Neuronal stem cell (in vitro differentiated cells): ENCODE measurements at regions not wholly inside any gene's neighbourhood (a gene's known extent, or its start where the extent isn't known, plus 50 kb on each side); places are given as distances from the start of the nearest gene placed in this dataset.

Experiments used
- DNase-seq: peaks from one replicate; pipeline ENCODE4 v3.0.0-alpha.2; 2013; ENCODE audit warnings: low spot score
- H2AFZ ChIP-seq: one replicate; pipeline ENCODE4 v1.6.1; 2013; ENCODE audit warnings: mild to moderate bottlenecking, low read length, inconsistent platforms
- H2AK5ac ChIP-seq: 2 replicates; pipeline ENCODE4 v1.6.1; 2013; ENCODE audit warnings: low read depth, mild to moderate bottlenecking, inconsistent platforms, low read length, moderate library complexity, mixed read lengths
- H2BK120ac ChIP-seq: 2 replicates; pipeline ENCODE4 v1.6.1; 2013; ENCODE audit warnings: low read depth, mild to moderate bottlenecking, inconsistent platforms, low read length, moderate library complexity, mixed read lengths
- H2BK12ac ChIP-seq: one replicate; pipeline ENCODE4 v1.6.1; 2013; ENCODE audit warnings: low read length, inconsistent platforms
- H2BK15ac ChIP-seq: 2 replicates; pipeline ENCODE4 v1.6.1; 2013; ENCODE audit warnings: mild to moderate bottlenecking, low read length, inconsistent platforms, mixed read lengths
- H2BK5ac ChIP-seq: one replicate; pipeline ENCODE4 v1.6.1; 2013; ENCODE audit warnings: inconsistent platforms, mild to moderate bottlenecking, low read length, moderate library complexity
- H3K14ac ChIP-seq: one replicate; pipeline ENCODE4 v1.6.1; 2013; ENCODE audit warnings: low read length, inconsistent platforms
- H3K18ac ChIP-seq: 2 replicates; pipeline ENCODE4 v1.6.1; 2013; ENCODE audit warnings: low read length, inconsistent platforms
- H3K23ac ChIP-seq: 2 replicates; pipeline ENCODE4 v1.6.1; 2013; ENCODE audit warnings: low read depth, mild to moderate bottlenecking, mixed read lengths, low read length, inconsistent platforms; ENCODE audit not compliant: poor library complexity
- H3K27ac ChIP-seq: replicated peaks from 3 replicates; pipeline ENCODE4 v1.5.1; 2013; ENCODE audit warnings: low read length, inconsistent platforms
- H3K27me3 ChIP-seq, 3 experiments: 2 replicates each; pipeline ENCODE4 v1.6.1; 2013; ENCODE audit warnings: low read length in 3 of 3, mild to moderate bottlenecking in 2 of 3, inconsistent platforms in 1 of 3, low read depth in 1 of 3, mixed read lengths in 1 of 3, moderate library complexity in 1 of 3; ENCODE audit not compliant: control insufficient read depth in 3 of 3, insufficient read depth in 3 of 3
- H3K36me3 ChIP-seq, 2 donors: replicated peaks in 1 of 2; 2 replicates each; pipeline ENCODE4 v1.6.1; 2013; ENCODE audit warnings: low read length in 2 of 2; ENCODE audit not compliant: control insufficient read depth in 2 of 2, insufficient read depth in 2 of 2
- H3K4ac ChIP-seq: 2 replicates; pipeline ENCODE4 v1.6.1; 2013; ENCODE audit warnings: inconsistent platforms, mild to moderate bottlenecking, low read length, moderate library complexity
- H3K4me1 ChIP-seq, 2 donors: 1 replicate in 1 of 2; 2 replicates in 1 of 2; pipeline ENCODE4 v1.6.1; 2013; ENCODE audit warnings: low read length in 2 of 2, low read depth in 1 of 2; ENCODE audit not compliant: control insufficient read depth in 2 of 2, insufficient read depth in 1 of 2
- H3K4me2 ChIP-seq: one replicate; pipeline ENCODE4 v1.6.1; 2013; ENCODE audit warnings: mild to moderate bottlenecking, low read length, inconsistent platforms; ENCODE audit not compliant: insufficient read depth, poor library complexity, severe bottlenecking
- H3K4me3 ChIP-seq, 2 donors: 2 replicates each; pipeline ENCODE4 v1.5.1; 2013; ENCODE audit warnings: low read length in 2 of 2, mild to moderate bottlenecking in 2 of 2, inconsistent platforms in 1 of 2, moderate library complexity in 1 of 2
- H3K79me1 ChIP-seq: one replicate; pipeline ENCODE4 v1.6.1; 2013; ENCODE audit warnings: low read depth, mild to moderate bottlenecking, inconsistent platforms, low read length, moderate library complexity
- H3K9ac ChIP-seq: one replicate; pipeline ENCODE4 v1.6.1; 2013; ENCODE audit warnings: mild to moderate bottlenecking, low read depth, low read length, inconsistent platforms; ENCODE audit not compliant: poor library complexity
- H3K9me3 ChIP-seq, 2 donors: replicated peaks in 1 of 2; 2 replicates each; pipeline versions ENCODE3 to v1.6.1; 2013; ENCODE audit warnings: low read length in 2 of 2, mild to moderate bottlenecking in 2 of 2, inconsistent platforms in 1 of 2, low read depth in 1 of 2, mixed read lengths in 1 of 2, moderate library complexity in 1 of 2; ENCODE audit not compliant: control insufficient read depth in 2 of 2, insufficient read depth in 1 of 2
- H4K8ac ChIP-seq: one replicate; pipeline ENCODE4 v1.6.1; 2013; ENCODE audit warnings: low read depth, mild to moderate bottlenecking, inconsistent platforms, low read length, moderate library complexity
- H4K91ac ChIP-seq: one replicate; pipeline ENCODE4 v1.6.1; 2013; ENCODE audit warnings: low read length, low read depth, mild to moderate bottlenecking, inconsistent platforms; ENCODE audit not compliant: poor library complexity
- WGBS, 2 donors: extraction: QIAGEN DNeasy Blood & Tissue Kit; methylation state at CpG; one replicate each; pipeline ENCODE4 v1.1.7; 2013; ENCODE audit warnings: missing lambda C conversion rate in 2 of 2, mixed read lengths in 1 of 2; ENCODE audit not compliant: insufficient read length in 2 of 2, insufficient replicate concordance in 1 of 2; ENCODE audit errors: extremely low coverage in 2 of 2; 5-methylcytosine and 5-hydroxymethylcytosine counted together

DNA sequence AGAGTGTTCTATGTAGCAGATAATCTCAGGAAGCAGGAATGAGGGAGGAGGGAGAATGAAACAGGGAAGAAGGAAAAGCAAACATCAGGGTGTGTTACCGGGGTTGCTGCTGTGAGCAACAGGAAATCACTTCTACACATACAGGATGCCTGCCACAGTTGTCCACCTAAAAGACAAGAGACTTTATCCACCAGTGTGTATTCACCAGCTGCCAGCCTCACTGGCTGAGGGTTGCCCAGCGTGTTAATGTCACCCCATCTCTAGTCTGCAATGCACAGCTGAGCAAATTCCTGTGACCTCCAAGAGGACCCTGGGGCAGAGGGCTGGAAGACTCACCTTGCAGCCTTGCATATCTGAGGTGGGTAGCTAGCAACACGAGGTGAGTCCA is 183.7 kb downstream of the GPAM start:
- Histone ChIP-seq H2AK5ac (no peak overlapping the region), H3K9me3 (peaks cover 0 to 1% of the 10 kb centered on the region in 2 donors), H2BK5ac (no peak overlapping the region), H3K14ac (no peak overlapping the region), H3K36me3 (no peaks in the 10 kb centered on the region), H2BK120ac (no peak overlapping the region), H3K23ac (no peak overlapping the region), H3K4me3 (peak overlapping the region in 1 of 2 donors; percentile 8), H3K4me2 (no peak overlapping the region), H3K27ac (no peak overlapping the region), H3K4me1 (peaks cover 8 to 10% of the 10 kb centered on the region in 2 donors), H2AFZ (no peak overlapping the region), H3K9ac (no peak overlapping the region), H2BK12ac (no peak overlapping the region), H3K27me3 (no peaks in the 10 kb centered on the region), H4K8ac (no peak overlapping the region), H3K79me1 (no peaks in the 10 kb centered on the region), H2BK15ac (no peak overlapping the region), H3K4ac (no peak overlapping the region), H4K91ac (no peak overlapping the region), H3K18ac (no peak overlapping the region)
- no peak for DNase-seq
- no CpG with 5 or more reads among the region's 3 CpGs for WGBS, 2 donors

DNA sequence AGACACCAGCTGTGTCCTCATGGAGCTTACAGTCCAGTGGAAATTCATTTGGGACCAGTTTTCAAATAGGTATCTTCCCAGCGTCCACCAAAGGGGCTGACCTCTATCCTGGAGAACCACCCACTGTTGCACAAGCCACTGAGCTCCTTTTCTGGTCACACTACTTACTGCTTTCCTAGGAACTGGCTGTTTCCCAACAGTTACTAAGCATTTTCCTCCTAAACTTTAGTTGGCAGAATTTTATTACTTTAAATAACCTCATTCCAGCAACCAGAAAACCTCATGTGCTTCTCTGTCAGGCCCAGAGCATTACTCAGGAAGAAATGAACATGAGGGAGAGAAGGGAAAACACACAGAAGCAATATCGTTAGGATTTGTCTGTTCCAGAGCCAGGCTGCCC is 183.1 kb downstream of the GPAM start:
- no peak overlapping the region for H2BK15ac ChIP-seq
- H3K23ac ChIP-seq, result no peak overlapping the region
- H4K8ac ChIP-seq, result no peak overlapping the region
- no peak overlapping the region for H3K4ac ChIP-seq
- DNase-seq, result no peak
- no peak overlapping the region for H3K18ac ChIP-seq
- peaks cover 0 to 1% of the 10 kb centered on the region in 2 donors for H3K9me3 ChIP-seq
- no peak overlapping the region for H4K91ac ChIP-seq
- WGBS, 2 donors, result no CpG with 5 or more reads among the region's 2 CpGs
- no peak overlapping the region for H2BK120ac ChIP-seq
- H3K4me1 ChIP-seq, result peaks cover 8 to 10% of the 10 kb centered on the region in 2 donors
- no peak overlapping the region for H3K27ac ChIP-seq
- H3K79me1 ChIP-seq, result no peaks in the 10 kb centered on the region
- H3K27me3 ChIP-seq, result no peaks in the 10 kb centered on the region
- H3K14ac ChIP-seq, result no peak overlapping the region
- H2AK5ac ChIP-seq, result no peak overlapping the region
- no peak overlapping the region for H3K4me2 ChIP-seq
- no peak overlapping the region for H2BK5ac ChIP-seq
- H3K4me3 ChIP-seq, result no peak overlapping the region
- H3K36me3 ChIP-seq, result no peaks in the 10 kb centered on the region
- no peak overlapping the region for H2BK12ac ChIP-seq
- H2AFZ ChIP-seq, result no peak overlapping the region
- no peak overlapping the region for H3K9ac ChIP-seq

DNA sequence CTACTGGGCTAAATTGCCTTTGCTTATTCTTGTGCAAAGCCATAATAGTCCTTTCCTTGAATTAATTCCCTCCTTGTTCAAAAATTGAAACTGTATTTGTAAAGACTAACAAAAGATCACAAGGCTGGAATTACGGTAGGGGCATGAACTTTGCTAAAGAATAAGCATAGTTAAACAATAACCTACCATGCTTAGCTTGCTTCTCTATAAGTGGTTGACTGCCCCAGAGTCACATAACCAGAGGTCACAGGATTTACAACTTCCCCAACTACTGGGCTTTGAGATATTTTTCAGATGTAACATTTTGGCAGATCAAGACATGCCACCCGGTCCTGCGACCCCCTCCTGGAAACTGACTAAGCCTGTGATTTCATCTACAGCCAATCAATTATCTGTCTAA is 181.4 kb downstream of the GPAM start:
- no peak overlapping the region for H4K91ac ChIP-seq
- H2BK12ac ChIP-seq, result no peak overlapping the region
- H4K8ac ChIP-seq, result no peak overlapping the region
- H3K18ac ChIP-seq, result no peak overlapping the region
- H2BK15ac ChIP-seq, result no peak overlapping the region
- no peak overlapping the region for H2BK120ac ChIP-seq
- H3K36me3 ChIP-seq, result no peaks in the 10 kb centered on the region
- WGBS, 2 donors, result no CpG with 5 or more reads among the region's 3 CpGs
- no peak overlapping the region for H3K23ac ChIP-seq
- no peak overlapping the region for H2BK5ac ChIP-seq
- H3K9me3 ChIP-seq, result peaks cover 0 to 1% of the 10 kb centered on the region in 2 donors
- H3K4me1 ChIP-seq, result peaks cover 8 to 10% of the 10 kb centered on the region in 2 donors
- H3K4ac ChIP-seq, result no peak overlapping the region
- no peak for DNase-seq
- H3K4me3 ChIP-seq, result no peak overlapping the region
- H2AFZ ChIP-seq, result no peak overlapping the region
- H3K27ac ChIP-seq, result no peak overlapping the region
- no peak overlapping the region for H3K9ac ChIP-seq
- H3K4me2 ChIP-seq, result no peak overlapping the region
- no peak overlapping the region for H2AK5ac ChIP-seq
- H3K14ac ChIP-seq, result no peak overlapping the region
- no peaks in the 10 kb centered on the region for H3K79me1 ChIP-seq
- H3K27me3 ChIP-seq, result no peaks in the 10 kb centered on the region

DNA sequence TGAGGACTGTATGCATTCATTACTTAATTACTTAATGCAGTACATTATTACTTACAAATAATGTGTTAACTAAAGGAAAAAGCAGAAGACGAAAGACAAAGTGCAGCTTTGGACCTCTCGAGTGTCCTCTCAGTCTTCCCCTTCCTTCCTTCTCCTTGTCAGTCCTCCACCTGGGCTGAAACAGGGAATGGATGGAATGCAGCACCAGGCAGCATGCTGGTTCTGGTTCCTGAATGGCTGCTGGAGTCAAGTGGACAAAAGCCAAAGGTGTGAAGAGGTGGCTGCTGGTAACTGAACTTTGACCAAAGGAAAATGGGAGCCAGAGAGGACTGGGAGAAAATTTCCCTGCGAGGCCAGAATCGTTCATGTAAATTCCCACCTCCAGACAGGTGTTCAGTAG is 179.5 kb downstream of the GPAM start:
- H2BK12ac ChIP-seq, result no peak overlapping the region
- no peaks in the 10 kb centered on the region for H3K27me3 ChIP-seq
- H3K9me3 ChIP-seq, result peaks cover 0 to 1% of the 10 kb centered on the region in 2 donors
- H3K9ac ChIP-seq, result no peak overlapping the region
- H4K91ac ChIP-seq, result no peak overlapping the region
- no peak overlapping the region for H2BK120ac ChIP-seq
- H3K23ac ChIP-seq, result no peak overlapping the region
- no peak overlapping the region for H2BK15ac ChIP-seq
- no peak overlapping the region for H3K4ac ChIP-seq
- no peaks in the 10 kb centered on the region for H3K36me3 ChIP-seq
- no peak for DNase-seq
- H3K27ac ChIP-seq, result no peak overlapping the region
- H3K4me3 ChIP-seq, result no peak overlapping the region
- no CpG with 5 or more reads among the region's 4 CpGs for WGBS, 2 donors
- H2BK5ac ChIP-seq, result no peak overlapping the region
- no peak overlapping the region for H3K14ac ChIP-seq
- H4K8ac ChIP-seq, result no peak overlapping the region
- H2AFZ ChIP-seq, result no peak overlapping the region
- no peak overlapping the region for H3K18ac ChIP-seq
- peaks cover 7% of the 10 kb centered on the region in 2 donors for H3K4me1 ChIP-seq
- no peak overlapping the region for H3K4me2 ChIP-seq
- no peaks in the 10 kb centered on the region for H3K79me1 ChIP-seq
- H2AK5ac ChIP-seq, result no peak overlapping the region
